GM18505 (cell line): ENCODE measurements at regions not wholly inside any gene's neighbourhood (a gene's known extent, or its start where the extent isn't known, plus 50 kb on each side); places are given as distances from the start of the nearest gene placed in this dataset.
"Not testable (repeated sequence)": the region's sequence is repeated elsewhere in the genome, so short reads cannot be mapped to it uniquely, and the experiment has no call there.

Source experiments
- ATAC-seq: cut with Tn5 transposase; IDR thresholded peaks from one replicate; pipeline ENCODE4 v1.9.1; 2021; ENCODE audit not compliant: unreplicated experiment
- POLR2A ChIP-seq: IDR thresholded peaks from 4 replicates; pipeline ENCODE4 v1.6.1; 2011; ENCODE audit warnings: borderline replicate concordance; ENCODE audit not compliant: insufficient read depth, insufficient read length; ENCODE audit errors: extremely low read depth

- TF ChIP-seq POLR2A, result no peak
- ATAC-seq, result no peak
Observed at GRCh38 chr11:87726506-87726905, 448.7 kb downstream of the RAB38 start.

GRCh38 chr11:87724358-87724757 lies 450.9 kb downstream of the RAB38 start:
- TF ChIP-seq POLR2A, result no peak
- ATAC-seq, result no peak

GRCh38 chr11:87722756-87723565 lies 452.3 kb downstream of the RAB38 start:
- no peak for TF ChIP-seq POLR2A
- peak; percentile 58 for ATAC-seq

GRCh38 chr11:87719326-87720073 lies 455.7 kb downstream of the RAB38 start:
- ATAC-seq, result no peak
- TF ChIP-seq POLR2A, result no peak

- no peak for ATAC-seq
- TF ChIP-seq POLR2A, result no peak
Observed at GRCh38 chr11:87712802-87713202, 462.4 kb downstream of the RAB38 start.

- ATAC-seq, result no peak
Observed at GRCh38 chr11:87712391-87712790, 462.9 kb downstream of the RAB38 start.

GRCh38 chr11:87703589-87703988 lies 471.7 kb downstream of the RAB38 start:
- ATAC-seq, result not testable (repeated sequence)

More at GRCh38 chr11:87712391-87712790, 462.9 kb downstream of the RAB38 start:
- TF ChIP-seq POLR2A, result no peak

- no peak for TF ChIP-seq POLR2A
- no peak for ATAC-seq
Observed at GRCh38 chr11:87675993-87676392, 499.2 kb downstream of the RAB38 start.

- TF ChIP-seq POLR2A, result no peak
Observed at GRCh38 chr11:87666730-87667129, 508.5 kb downstream of the RAB38 start.

GRCh38 chr11:87662287-87662686 lies 513.0 kb downstream of the RAB38 start:
- TF ChIP-seq POLR2A, result no peak
- no peak for ATAC-seq

More at GRCh38 chr11:87666730-87667129, 508.5 kb downstream of the RAB38 start:
- no peak for ATAC-seq

- no peak for ATAC-seq
- no peak for TF ChIP-seq POLR2A
Observed at GRCh38 chr11:87660926-87661660, 514.1 kb downstream of the RAB38 start.

GRCh38 chr11:87659807-87660206 lies 515.4 kb downstream of the RAB38 start:
- TF ChIP-seq POLR2A, result no peak
- ATAC-seq, result no peak

GRCh38 chr11:87645626-87646025 lies 529.6 kb downstream of the RAB38 start:
- TF ChIP-seq POLR2A, result no peak
- ATAC-seq, result no peak
